Nucleus accumbens (tissue), 56 donors: ENCODE measurements at regions not wholly inside any gene's neighbourhood (a gene's known extent, or its start where the extent isn't known, plus 50 kb on each side); places are given as distances from the start of the nearest gene placed in this dataset.

Experiments
- DNase-seq, 56 donors: peaks; one replicate each; lab custom pipeline; 2025; lab: John Stamatoyannopoulos, UW

DNA sequence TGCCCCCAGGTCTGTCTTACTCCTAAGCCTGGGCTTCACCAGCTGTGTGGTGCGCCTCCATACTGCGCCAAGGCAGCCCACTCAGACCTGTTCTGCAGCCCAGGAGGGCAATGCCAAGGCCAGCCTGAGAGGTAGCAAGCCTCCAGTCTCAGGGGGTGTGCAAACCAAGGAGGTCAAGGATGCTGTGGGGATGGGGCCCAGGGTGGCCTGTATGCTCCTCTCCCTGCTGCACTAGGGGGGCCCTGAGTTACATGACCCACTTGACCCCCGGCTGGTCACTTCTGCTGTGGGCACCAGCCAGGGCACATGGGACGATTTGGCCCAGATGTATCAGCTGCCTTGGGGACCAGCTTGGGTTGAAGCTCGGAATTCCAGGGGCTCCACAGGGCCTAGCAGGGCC, 70.0 kb upstream of the SLC6A6 start:
- DNase-seq: no peak

DNA sequence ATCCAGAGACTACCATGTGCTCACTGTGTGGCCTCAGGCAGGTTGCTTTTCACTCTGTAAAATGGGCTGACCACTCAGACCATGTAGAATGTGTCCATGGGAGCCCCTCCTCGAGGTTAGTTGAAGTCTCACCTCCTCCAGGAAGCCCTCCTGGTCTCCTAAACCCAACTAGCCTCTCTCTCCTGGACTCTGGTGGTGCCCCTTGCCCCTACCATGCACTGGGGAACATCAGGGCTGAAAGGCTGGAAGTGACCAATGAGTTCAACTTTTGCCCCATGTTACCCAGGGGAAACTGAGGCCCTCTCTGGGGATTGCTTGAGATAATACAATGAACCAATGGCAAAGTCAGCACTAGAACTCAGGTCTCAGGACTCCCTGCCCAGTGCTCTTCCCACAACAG, 69.2 kb upstream of the SLC6A6 start:
- DNase-seq: no peak

DNA sequence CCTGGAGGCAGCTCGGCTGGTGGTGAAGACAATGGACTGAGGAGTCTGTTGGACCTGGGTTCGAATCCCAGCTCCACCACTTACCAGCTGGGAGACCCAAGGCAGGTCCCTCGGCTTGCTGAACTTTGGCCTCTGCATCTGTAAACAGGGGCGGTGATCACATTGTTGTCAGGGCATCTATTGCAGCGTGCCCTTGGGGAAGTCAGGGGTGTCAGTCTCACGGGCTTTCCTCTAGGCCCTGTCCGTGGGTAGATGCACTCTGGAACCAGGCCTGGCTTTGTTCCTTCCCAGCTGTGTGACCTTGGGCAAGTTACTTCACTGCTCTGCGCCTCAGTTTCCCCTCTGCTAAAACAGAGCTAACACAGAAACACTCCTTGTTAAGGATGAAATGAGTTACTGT, 68.8 kb upstream of the SLC6A6 start:
- DNase-seq: no peak

DNA sequence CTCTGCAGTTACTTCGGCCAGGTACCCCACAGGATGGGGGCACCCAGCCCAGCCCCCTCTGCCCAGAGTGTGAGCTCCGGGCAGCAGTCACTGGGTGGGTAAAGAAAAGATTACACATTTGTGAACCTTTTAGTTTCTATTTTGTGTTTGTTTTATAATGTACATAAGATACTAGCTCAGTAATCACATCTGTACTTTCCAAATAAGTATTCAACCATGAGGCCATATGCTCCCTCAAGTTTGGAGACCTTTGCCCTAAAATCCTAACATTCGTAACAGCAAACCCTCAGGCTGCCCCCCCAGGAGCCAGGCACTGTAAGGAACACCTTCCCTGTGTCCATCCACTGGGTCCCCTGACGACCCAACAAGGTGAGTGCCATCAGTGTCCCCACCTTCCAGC, 68.3 kb upstream of the SLC6A6 start:
- no peak for DNase-seq

- DNase-seq: no peak
These were observed 67.5 kb upstream of the SLC6A6 start for GRCh38 chr3:14334936-14335335.

GRCh38 chr3:14335774-14336748, 66.3 kb upstream of the SLC6A6 start:
- DNase-seq: no peak

DNA sequence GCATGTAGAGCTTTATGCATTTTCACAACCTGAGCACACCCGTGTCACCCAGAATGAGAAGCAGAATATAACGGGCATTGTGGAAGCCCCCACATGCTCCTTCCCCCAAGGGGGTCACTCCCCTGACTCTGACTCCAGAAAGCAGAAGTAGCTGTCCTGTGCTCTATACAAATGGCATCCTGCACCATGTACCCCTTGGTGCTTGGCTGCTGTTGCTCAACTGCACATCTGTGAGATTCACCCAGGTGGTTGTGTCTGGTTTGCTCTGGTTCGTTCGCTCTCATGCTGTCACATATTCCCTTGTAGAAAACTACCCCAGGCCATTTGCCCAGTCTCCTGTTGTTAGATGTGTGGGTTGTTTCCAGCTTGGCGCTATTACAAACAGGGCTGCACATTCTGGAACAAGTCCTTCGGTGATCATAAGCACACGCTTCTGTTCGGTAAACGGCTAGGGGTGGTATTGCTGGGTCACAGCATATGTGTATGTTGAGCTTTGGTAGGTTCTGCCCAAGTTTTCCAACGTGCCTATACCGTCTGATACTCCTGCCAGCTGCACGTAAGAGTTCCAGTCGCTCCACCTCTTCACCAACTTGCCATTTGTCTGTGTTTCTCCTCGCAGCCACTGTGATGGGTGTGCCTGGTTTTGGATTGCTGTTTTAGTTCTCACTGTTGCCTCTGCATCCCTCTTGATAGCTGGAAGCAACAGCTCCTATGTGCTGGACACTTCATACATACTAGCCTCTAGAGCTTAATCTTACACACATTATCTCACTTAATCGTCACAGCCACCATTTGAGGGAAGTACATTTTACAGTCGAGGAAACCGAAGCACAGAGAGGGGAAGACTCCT, 65.4 kb upstream of the SLC6A6 start:
- no peak for DNase-seq

DNA sequence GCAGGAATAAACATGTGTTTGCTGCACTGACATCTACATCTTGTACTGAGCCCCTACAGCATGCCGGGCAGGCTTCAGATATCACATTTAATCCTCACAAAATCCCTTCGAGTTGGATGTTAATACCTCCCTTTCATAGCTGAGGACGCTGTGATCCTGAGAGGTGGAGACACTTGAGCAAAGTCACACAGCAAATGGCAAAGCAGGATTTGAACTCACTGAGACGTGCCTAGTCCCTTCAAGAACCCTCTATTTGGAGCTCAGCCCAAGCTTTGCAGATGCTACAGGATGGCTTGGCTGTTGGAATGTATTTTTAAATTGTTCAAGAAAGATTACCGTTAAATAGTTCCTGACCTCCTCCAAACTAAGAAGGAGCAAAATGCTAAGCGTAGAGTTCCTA, 64.6 kb upstream of the SLC6A6 start:
- no peak for DNase-seq

DNA sequence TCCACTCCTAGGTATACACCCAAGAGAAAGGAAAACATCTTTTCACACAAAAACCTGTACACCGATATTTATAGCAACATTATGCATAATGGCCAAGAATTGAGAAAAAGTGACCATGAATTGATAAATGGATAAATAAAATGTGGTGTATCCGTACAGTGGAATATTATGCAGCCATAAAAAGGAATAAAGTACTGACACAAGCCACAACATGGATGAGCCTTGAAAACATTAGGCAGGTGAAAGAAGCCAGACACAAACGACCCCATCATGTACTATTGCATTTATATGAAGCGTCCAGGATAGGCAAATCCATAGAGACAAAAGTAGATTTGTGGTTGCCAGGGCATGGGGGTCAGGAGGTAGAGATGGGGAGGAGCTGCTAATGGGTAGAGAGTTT, 64.2 kb upstream of the SLC6A6 start:
- no peak for DNase-seq

- no peak for DNase-seq
These were observed 63.4 kb upstream of the SLC6A6 start for GRCh38 chr3:14338898-14339458.

GRCh38 chr3:14340960-14341708, 61.3 kb upstream of the SLC6A6 start:
- DNase-seq: no peak

DNA sequence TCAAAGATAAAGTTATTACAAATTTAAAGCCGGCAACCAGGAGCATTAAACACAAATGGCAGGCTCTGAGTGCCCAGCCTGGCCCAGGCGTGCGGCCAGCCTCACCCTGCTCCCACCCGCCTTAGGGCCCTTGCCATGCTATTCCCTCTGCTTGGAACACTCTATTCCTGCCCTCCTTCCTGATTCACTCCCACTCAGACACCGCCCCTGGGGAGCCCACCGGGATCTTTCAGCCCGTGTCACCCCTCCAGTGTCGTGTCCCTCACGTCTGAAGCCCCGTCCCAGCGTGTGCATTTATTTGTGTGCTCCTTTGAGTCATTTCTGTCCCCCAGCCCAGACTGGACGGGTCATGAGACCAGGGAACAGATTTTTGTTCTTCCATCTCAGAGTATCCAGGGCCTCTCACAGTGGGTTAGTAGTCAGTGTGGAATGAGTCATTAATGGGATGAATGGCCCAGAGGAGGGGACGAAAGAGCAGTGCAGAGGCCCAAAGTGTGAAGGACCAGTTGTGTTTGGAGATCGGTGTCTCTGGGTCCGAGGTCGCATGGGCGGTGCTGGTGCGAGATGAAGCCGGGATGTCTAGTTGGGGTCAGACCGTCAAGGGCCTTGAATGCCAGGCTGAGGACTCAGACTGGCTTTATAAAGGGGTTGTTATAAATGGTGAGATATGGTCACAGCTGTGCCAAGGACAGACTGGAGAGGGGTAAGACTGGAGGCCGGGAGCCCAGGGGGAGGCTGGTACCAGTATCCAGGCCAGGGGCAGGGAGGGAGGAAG, 58.9 kb upstream of the SLC6A6 start:
- DNase-seq: no peak

DNA sequence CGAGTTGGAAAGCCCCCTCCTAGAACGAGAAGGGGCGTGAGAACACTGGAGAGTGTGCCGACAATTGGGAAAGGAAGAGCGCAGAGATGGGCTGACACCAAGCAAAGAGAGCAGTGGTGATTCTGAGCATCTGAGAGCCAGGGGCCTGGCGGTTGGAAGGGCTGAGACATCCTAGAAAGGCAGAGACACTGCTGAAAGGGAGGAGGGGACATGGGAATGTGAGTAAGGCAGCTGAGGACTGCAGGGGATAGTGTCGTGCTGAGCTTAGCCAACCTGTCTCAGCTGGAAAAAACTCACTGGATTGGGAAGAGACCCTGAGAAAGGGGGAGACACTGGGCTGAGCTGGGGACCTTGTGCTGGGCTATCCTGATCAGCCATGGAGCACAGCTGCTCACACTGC, 58.1 kb upstream of the SLC6A6 start:
- no peak for DNase-seq

- DNase-seq: no peak
These were observed 56.8 kb upstream of the SLC6A6 start for GRCh38 chr3:14345496-14346150.

- DNase-seq: no peak
These were observed 56.2 kb upstream of the SLC6A6 start for GRCh38 chr3:14346191-14346590.

DNA sequence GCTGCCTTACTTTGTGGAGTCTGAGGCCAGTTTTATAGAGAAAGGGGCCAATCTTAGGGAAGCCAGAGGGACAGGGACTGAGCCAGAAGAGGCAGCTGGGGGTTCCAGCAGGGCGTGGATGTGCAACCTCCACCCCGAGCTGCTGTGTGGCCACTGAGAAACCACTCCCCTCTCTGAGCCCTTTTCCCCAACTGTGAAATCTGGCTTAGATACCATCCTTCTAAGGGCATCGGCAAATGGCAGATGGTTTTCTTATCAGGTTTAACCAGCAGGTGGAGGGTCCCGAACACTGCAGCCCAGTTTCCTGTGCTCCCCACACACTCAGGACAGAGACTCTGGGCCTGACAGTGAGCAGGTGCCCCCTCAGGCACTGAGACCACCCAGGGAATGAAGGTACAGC, 55.8 kb upstream of the SLC6A6 start:
- DNase-seq: no peak

- DNase-seq: no peak
These were observed 55.3 kb upstream of the SLC6A6 start for GRCh38 chr3:14347110-14347509.

DNA sequence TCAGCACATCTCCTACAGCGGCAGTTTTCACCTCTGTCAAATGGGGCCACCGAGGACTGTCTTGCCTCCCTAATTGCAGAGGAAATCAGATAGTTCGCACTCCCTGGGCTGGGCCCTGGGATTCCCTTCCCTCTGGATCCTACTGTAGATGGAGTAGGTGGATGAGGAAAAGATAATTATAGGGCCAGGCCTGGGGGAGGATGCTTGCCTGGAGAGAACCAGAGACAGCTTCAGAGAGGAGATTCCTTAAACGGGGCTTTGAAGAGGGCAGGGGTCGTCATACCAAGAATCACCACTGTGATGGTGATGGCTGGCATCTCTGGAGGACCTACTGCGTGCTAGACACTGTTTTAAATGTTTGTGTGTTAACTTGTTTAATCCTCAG, 50.8 kb upstream of the SLC6A6 start:
- DNase-seq: no peak

- DNase-seq: peak in 1 of 56 donors; percentile 23
These were observed 50.3 kb upstream of the SLC6A6 start for GRCh38 chr3:14352002-14352627.
